ENCODE measurements at regions not wholly inside any gene's neighbourhood (a gene's known extent, or its start where the extent isn't known, plus 50 kb on each side); places are given as distances from the start of the nearest gene placed in this dataset.

GRCh38 chr6:109271622-109272021, 110.6 kb downstream of the CD164 start:
- Histone ChIP-seq H3F3A (ENCODE audit: low read length, unreplicated experiment) (no peaks in the 10 kb centered on the region), H3K9me2 (replicated peaks; ENCODE audit: low read length) (no peaks in the 10 kb centered on the region), H3K79me2 (ENCODE audit: low read length) (no peaks in the 10 kb centered on the region), H3K27me3 (ENCODE audit: low read length) (no peaks in the 10 kb centered on the region), H3K9me3 (ENCODE audit: low read length) (no peaks in the 10 kb centered on the region), H4K20me1 (ENCODE audit: low read length) (no peaks in the 10 kb centered on the region), H3K9ac (ENCODE audit: low read length) (no peak overlapping the region), H3K4me2 (ENCODE audit: low read length) (no peak overlapping the region), H3K27ac (ENCODE audit: low read length) (no peak overlapping the region), H3K36me3 (ENCODE audit: low read depth, low read length) (no peaks in the 10 kb centered on the region), H3K4me3 (ENCODE audit: low read length) (no peak overlapping the region), H2AFZ (ENCODE audit: low read length) (no peak overlapping the region), H3K4me1 (ENCODE audit: insufficient read depth, low read length) (no peaks in the 10 kb centered on the region)
- DNase-seq (no peak), ATAC-seq (no peak)
- POLR2A ChIA-PET (ENCODE audit: unreplicated experiment), result no interaction called here
- CTCF ChIA-PET, result no interaction called here
- no TSS peak for BruUV-seq (replicated peaks)
- TF ChIP-seq CTCF (conservative IDR thresholded peaks at IDR 0.05; ENCODE audit: low read depth, low read length) (no peak), EZH2phosphoT487 (IDR thresholded peaks at IDR 0.05; ENCODE audit: borderline replicate concordance, low read length) (no peak), EZH2 (IDR thresholded peaks at IDR 0.05; ENCODE audit: low read length, unreplicated experiment) (no peak)
- intact Hi-C loops (cut with micrococcal nuclease), result no loop called here

GRCh38 chr6:109269953-109270517, 112.2 kb downstream of the CD164 start:
- intact Hi-C loops (cut with micrococcal nuclease), result no loop called here

More at GRCh38 chr6:109269953-109270517, 112.2 kb downstream of the CD164 start:
- no peaks in the 10 kb centered on the region for H3K9me2 ChIP-seq (replicated peaks; ENCODE audit: low read length)
- H3K4me3 ChIP-seq (ENCODE audit: low read length), result no peak overlapping the region
- TF ChIP-seq EZH2phosphoT487 (IDR thresholded peaks at IDR 0.05; ENCODE audit: borderline replicate concordance, low read length), result no peak
- no peak for TF ChIP-seq CTCF (conservative IDR thresholded peaks at IDR 0.05; ENCODE audit: low read depth, low read length)
- TF ChIP-seq EZH2 (IDR thresholded peaks at IDR 0.05; ENCODE audit: low read length, unreplicated experiment), result no peak
- no peaks in the 10 kb centered on the region for H3K79me2 ChIP-seq (ENCODE audit: low read length)
- no peaks in the 10 kb centered on the region for H3K27me3 ChIP-seq (ENCODE audit: low read length)
- no peak for DNase-seq
- H3K9me3 ChIP-seq (ENCODE audit: low read length), result no peaks in the 10 kb centered on the region
- H3F3A ChIP-seq (ENCODE audit: low read length, unreplicated experiment), result no peaks in the 10 kb centered on the region
- BruUV-seq (replicated peaks), result no TSS peak
- ATAC-seq, result no peak
- no peaks in the 10 kb centered on the region for H4K20me1 ChIP-seq (ENCODE audit: low read length)
- no peaks in the 10 kb centered on the region for H3K4me1 ChIP-seq (ENCODE audit: insufficient read depth, low read length)
- CTCF ChIA-PET, result no interaction called here
- H3K36me3 ChIP-seq (ENCODE audit: low read depth, low read length), result no peaks in the 10 kb centered on the region
- POLR2A ChIA-PET (ENCODE audit: unreplicated experiment), result no interaction called here
- H3K9ac ChIP-seq (ENCODE audit: low read length), result no peak overlapping the region
- no peak overlapping the region for H3K4me2 ChIP-seq (ENCODE audit: low read length)
- no peak overlapping the region for H2AFZ ChIP-seq (ENCODE audit: low read length)
- no peak overlapping the region for H3K27ac ChIP-seq (ENCODE audit: low read length)
